ENCODE measurements at regions not wholly inside any gene's neighbourhood (a gene's known extent, or its start where the extent isn't known, plus 50 kb on each side); places are given as distances from the start of the nearest gene placed in this dataset.

DNA sequence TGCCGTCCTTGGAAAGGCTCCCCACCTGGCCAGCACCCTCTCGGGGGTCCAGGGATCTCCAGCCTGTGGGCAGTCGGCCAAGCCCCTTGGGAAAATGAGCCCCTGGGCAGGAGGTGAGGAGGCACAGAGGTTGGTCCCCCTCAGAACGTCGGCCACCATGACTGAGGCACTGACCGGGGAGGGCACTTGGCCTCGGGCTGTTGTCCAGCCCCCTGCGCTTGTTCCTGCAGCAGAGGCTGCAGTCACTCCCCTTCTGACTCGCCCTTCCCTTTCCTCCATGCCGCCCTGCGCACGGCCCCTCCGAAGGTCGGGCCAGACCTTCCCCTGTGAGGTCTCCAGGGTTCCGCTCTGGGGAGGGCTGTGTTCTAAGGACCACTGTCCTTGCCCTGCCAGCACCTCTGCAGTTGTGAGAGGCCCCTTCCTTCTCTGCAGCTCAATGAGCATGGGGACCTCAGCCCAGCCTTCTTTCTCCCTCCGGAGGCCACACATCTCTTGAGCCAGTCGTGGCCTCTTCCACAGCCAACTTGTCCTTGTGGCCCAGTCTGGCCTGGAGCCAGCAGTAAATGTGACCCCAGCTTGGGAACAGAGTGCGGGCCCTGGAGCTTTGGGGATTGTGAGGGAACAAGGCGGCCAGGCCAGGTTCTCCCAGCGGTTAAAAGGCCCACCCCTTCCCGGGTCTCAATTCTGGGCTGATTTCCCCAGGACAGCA is 195.5 kb downstream of the DLL1 start:
- H3K56ac ChIP-seq (replicated peaks; ENCODE audit: insufficient read length, low read depth, low read length): no peak overlapping the region
- H2BK12ac ChIP-seq (ENCODE audit: low read depth, low read length): no peak overlapping the region
- FAIRE-seq (no peak), DNase-seq (ENCODE audit: low read depth in 1 of 2, low spot score in 2 of 2) (peak in 1 of 2 experiments; percentile 29)
- ChIA-PET CTCF (ENCODE audit: partially characterized antibody) (interaction anchor here (2.3 kb wide), 1 partner anchor 17 kb away, joined by 9 read pairs; no protein-coding TSS in a partner anchor), POLR2A (ENCODE audit: partially characterized antibody) (no interaction called here)
- H4K5ac ChIP-seq (ENCODE audit: insufficient read length, low read depth, low read length): no peak overlapping the region
- no peak overlapping the region for H3K9ac ChIP-seq (replicated peaks in 1 of 4; ENCODE audit: extremely low read depth in 1 of 4, low read depth in 3 of 4, low read length in 3 of 4)
- H2BK5ac ChIP-seq (ENCODE audit: low read depth, low read length): no peak overlapping the region
- H3K9me3 ChIP-seq (ENCODE audit: insufficient read depth in 2 of 2, low read depth in 1 of 2, low read length in 1 of 2): no peaks in the 10 kb centered on the region; a peak in 1 of 4 replicates
- no peak overlapping the region for H2AK5ac ChIP-seq (ENCODE audit: low read depth, low read length)
- no peak overlapping the region for H3K18ac ChIP-seq (ENCODE audit: extremely low read depth, low read length)
- H3K23ac ChIP-seq (ENCODE audit: insufficient read length): no peak overlapping the region
- H3K79me2 ChIP-seq (ENCODE audit: control insufficient read depth in 1 of 2, insufficient read depth in 2 of 2, low read length in 2 of 2): no peaks in the 10 kb centered on the region
- H4K91ac ChIP-seq (replicated peaks; ENCODE audit: insufficient read length, low read length): no peak overlapping the region
- no peak overlapping the region for H3K27ac ChIP-seq (ENCODE audit: low read depth, low read length)
- no peaks in the 10 kb centered on the region for H3K36me3 ChIP-seq (ENCODE audit: control insufficient read depth in 2 of 4, insufficient read depth in 4 of 4, low read length in 3 of 4)
- H2AFZ ChIP-seq (ENCODE audit: low read length): no peak overlapping the region
- H3K4me2 ChIP-seq (ENCODE audit: insufficient read depth in 1 of 2, low read depth in 2 of 2, low read length in 2 of 2): no peak overlapping the region
- no peak overlapping the region for H3K4me3 ChIP-seq (ENCODE audit: extremely low read depth in 1 of 4, insufficient read depth in 2 of 4, low read depth in 3 of 4, low read length in 4 of 4)
- peak overlapping the region; percentile 19; the same call in 1 of the 2 replicates for H4K8ac ChIP-seq (ENCODE audit: extremely low read depth, insufficient read depth, low read length)
- H3K27me3 ChIP-seq (replicated peaks in 1 of 4; ENCODE audit: control insufficient read depth in 3 of 4, extremely low read depth in 1 of 4, insufficient read depth in 3 of 4, low read length in 3 of 4): no peaks in the 10 kb centered on the region
- WGBS, 2 experiments (ENCODE audit: extremely low coverage in 1 of 2, insufficient coverage in 1 of 2, insufficient read length in 1 of 2, insufficient replicate concordance in 2 of 2, low coverage in 1 of 2, low lambda C conversion rate in 2 of 2, missing lambda C conversion rate in 1 of 2): 89% methylated on average over 20 of the region's 21 CpGs; no CpG with 5 or more reads in 1 of the 2 experiments
- H2BK15ac ChIP-seq (ENCODE audit: low read length): no peak overlapping the region
- H3K14ac ChIP-seq (ENCODE audit: insufficient read length): no peak overlapping the region
- no peak overlapping the region for H3K4ac ChIP-seq (replicated peaks; ENCODE audit: insufficient read length, low read depth, low read length)
- no peaks in the 10 kb centered on the region; a peak in 1 of 7 replicates for H3K4me1 ChIP-seq (replicated peaks in 1 of 4; ENCODE audit: control insufficient read depth in 3 of 4, insufficient read depth in 4 of 4, low read length in 3 of 4)
- H4K20me1 ChIP-seq (replicated peaks in 1 of 2; ENCODE audit: control insufficient read depth in 1 of 2, insufficient read depth in 2 of 2, low read length in 2 of 2): no peaks in the 10 kb centered on the region
- no peak overlapping the region for H2BK20ac ChIP-seq (ENCODE audit: low read length)
- H3K23me2 ChIP-seq (ENCODE audit: low read depth, low read length): peaks cover 5% of the 10 kb centered on the region; the same call in 1 of the 2 replicates
- no peak overlapping the region for H2BK120ac ChIP-seq (replicated peaks; ENCODE audit: low read depth, low read length)
- no peaks in the 10 kb centered on the region; the same call in 1 of the 2 replicates for H3K79me1 ChIP-seq (ENCODE audit: low read depth, low read length)
- TF ChIP-seq GABPA (IDR thresholded peaks at IDR 0.05; ENCODE audit: borderline replicate concordance, insufficient read depth, low read length) (no peak), SIX5 (IDR thresholded peaks at IDR 0.05; ENCODE audit: low read depth, low read length) (no peak), PHF8 (conservative IDR thresholded peaks at IDR 0.05; ENCODE audit: low read depth, low read length) (no peak), RXRA (IDR thresholded peaks at IDR 0.05; ENCODE audit: insufficient read depth, low read depth, low read length) (no peak), JUND (IDR thresholded peaks at IDR 0.05; ENCODE audit: low read length) (no peak), RAD21 (IDR thresholded peaks at IDR 0.05 in 1 of 2, conservative IDR thresholded peaks at IDR 0.05 in 1 of 2; ENCODE audit: low read depth in 2 of 2, low read length in 2 of 2) (no peak), SRF (IDR thresholded peaks at IDR 0.05; ENCODE audit: low read depth, low read length) (no peak), SP1 (IDR thresholded peaks at IDR 0.05; ENCODE audit: low read depth, low read length) (no peak), CBX8 (IDR thresholded peaks at IDR 0.05; ENCODE audit: borderline replicate concordance, low read depth, low read length) (no peak), CTBP2 (IDR thresholded peaks at IDR 0.05; ENCODE audit: borderline replicate concordance, insufficient read depth, insufficient read length, low read length) (no peak), NRF1 (IDR thresholded peaks at IDR 0.05; ENCODE audit: low read depth, low read length) (no peak), MAFK (IDR thresholded peaks at IDR 0.05; ENCODE audit: low read depth, low read length) (no peak), BCL11A (IDR thresholded peaks at IDR 0.05; ENCODE audit: low read depth in 2 of 2, low read length in 2 of 2) (no peak)

Data from H1 (cell line).